Body of pancreas (tissue), 4 donors: ENCODE measurements at regions not wholly inside any gene's neighbourhood (a gene's known extent, or its start where the extent isn't known, plus 50 kb on each side); places are given as distances from the start of the nearest gene placed in this dataset.

ENCODE experiments used
- ATAC-seq: fragments of 150-250 bp; one replicate; pipeline ENCODE4 v1.9.1; 2016
- DNase-seq, 4 donors: peaks; one replicate each; pipeline ENCODE4 v3.0.0-alpha.2; 2019
- H3K27ac ChIP-seq, 4 donors: fragments of 200-600 bp; sonication (generic); 1 replicate in 3 of 4; 2 replicates in 1 of 4; pipeline versions ENCODE4 v1.5.1 to v1.6.1; 2016 to 2019; ENCODE audit warnings: mild to moderate bottlenecking in 1 of 4, mixed read lengths in 1 of 4, moderate library complexity in 1 of 4
- H3K27me3 ChIP-seq, 2 donors: fragments of 200-600 bp; sonication (generic); one replicate each; pipeline ENCODE4 v1.6.0; 2016; ENCODE audit warnings: mild to moderate bottlenecking in 1 of 2
- H3K36me3 ChIP-seq, 2 donors: fragments of 200-600 bp; sonication (generic); replicated peaks in 1 of 2; 2 replicates each; pipeline ENCODE4 v1.5.1; 2016; ENCODE audit warnings: low read depth in 2 of 2; ENCODE audit not compliant: insufficient read depth in 1 of 2
- H3K4me1 ChIP-seq: fragments of 200-600 bp; sonication (generic); one replicate; pipeline ENCODE4 v1.6.0; 2016
- H3K4me3 ChIP-seq, 2 donors: fragments of 200-600 bp; sonication (generic); 1 replicate in 1 of 2; 2 replicates in 1 of 2; pipeline ENCODE4 v1.5.1; 2016 to 2019
- H3K9me3 ChIP-seq, 3 donors: fragments of 200-600 bp; sonication (generic); 1 replicate in 2 of 3; 2 replicates in 1 of 3; pipeline ENCODE4 v1.5.1; 2016
- POLR2A ChIP-seq, 3 donors: fragments of 450-650 bp; IDR thresholded peaks; one replicate each; pipeline ENCODE4 v1.6.1; 2016; ENCODE audit warnings: antibody characterized with exemption in 3 of 3, mild to moderate bottlenecking in 2 of 3
- WGBS, 2 donors: methylation state at CpG; one replicate each; pipeline ENCODE4 v1.1.5; 2017; 5-methylcytosine and 5-hydroxymethylcytosine counted together
- intact Hi-C: fragments of 100-400 bp; cut with DNase I; formaldehyde crosslinking; loops from one replicate; pipeline ENCODE4 v1.15.1; 2023
- TF ChIP-seq, protein P1 (sequence below), 7 experiments: fragments of 450-650 bp in 4 of 7; fragments of 200-600 bp in 3 of 7; sonication (generic) in 3 of 7; IDR thresholded peaks; one replicate each; pipeline ENCODE4 v1.5.1; 2016 to 2019; ENCODE audit warnings: antibody characterized with exemption in 7 of 7

DNA sequence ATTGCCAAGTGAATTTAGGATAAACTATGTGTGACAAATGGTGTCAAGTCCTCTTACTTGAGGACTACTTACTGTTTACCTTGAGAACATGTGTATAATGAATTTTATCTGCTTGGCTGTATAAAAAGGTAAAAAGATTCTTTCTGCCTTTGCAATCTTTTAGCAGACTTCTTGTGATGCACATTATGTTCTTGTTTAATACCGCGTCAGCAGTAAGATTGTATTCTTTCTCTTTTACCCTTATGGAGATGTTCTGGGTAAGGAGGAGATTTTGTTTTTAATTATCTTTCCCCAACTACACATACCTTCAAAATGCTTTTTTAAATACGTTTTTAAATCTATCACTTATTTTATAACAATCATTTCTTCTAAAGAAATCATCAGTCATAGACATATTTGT, 1166.4 kb upstream of the CNTN5 start:
- Histone ChIP-seq H3K27me3 (no peaks in the 10 kb centered on the region), H3K36me3 (no peaks in the 10 kb centered on the region), H3K4me1 (no peaks in the 10 kb centered on the region), H3K4me3 (no peak overlapping the region), H3K9me3 (no peaks in the 10 kb centered on the region), H3K27ac (no peak overlapping the region)
- ATAC-seq (no peak), DNase-seq (no peak)
- 69 to 70% methylated on average over 3 of the region's 3 CpGs for WGBS, 2 donors
- TF ChIP-seq, protein P1, sequence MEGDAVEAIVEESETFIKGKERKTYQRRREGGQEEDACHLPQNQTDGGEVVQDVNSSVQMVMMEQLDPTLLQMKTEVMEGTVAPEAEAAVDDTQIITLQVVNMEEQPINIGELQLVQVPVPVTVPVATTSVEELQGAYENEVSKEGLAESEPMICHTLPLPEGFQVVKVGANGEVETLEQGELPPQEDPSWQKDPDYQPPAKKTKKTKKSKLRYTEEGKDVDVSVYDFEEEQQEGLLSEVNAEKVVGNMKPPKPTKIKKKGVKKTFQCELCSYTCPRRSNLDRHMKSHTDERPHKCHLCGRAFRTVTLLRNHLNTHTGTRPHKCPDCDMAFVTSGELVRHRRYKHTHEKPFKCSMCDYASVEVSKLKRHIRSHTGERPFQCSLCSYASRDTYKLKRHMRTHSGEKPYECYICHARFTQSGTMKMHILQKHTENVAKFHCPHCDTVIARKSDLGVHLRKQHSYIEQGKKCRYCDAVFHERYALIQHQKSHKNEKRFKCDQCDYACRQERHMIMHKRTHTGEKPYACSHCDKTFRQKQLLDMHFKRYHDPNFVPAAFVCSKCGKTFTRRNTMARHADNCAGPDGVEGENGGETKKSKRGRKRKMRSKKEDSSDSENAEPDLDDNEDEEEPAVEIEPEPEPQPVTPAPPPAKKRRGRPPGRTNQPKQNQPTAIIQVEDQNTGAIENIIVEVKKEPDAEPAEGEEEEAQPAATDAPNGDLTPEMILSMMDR (IDR thresholded peaks at IDR 0.05), result no peak
- intact Hi-C loops, result no loop called here

DNA sequence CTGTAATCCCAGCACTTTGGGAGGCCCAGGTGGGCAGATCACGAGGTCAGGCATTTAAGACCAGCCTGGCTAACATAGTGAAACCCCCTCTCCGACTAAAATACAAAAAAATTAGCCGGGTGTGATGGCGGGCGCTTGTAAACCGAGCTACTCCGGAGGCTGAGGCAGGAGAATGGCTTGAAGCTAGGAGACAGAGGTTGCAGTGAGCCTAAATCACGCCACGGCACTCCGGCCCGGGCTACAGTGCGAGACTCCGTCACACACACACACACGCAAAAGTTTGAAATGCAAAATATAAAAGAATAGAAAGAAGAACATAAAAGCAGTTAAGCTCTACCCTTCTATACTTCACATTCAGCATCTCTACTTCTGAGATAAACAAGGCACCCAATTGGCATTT, 1165.9 kb upstream of the CNTN5 start:
- intact Hi-C loops, result no loop called here
- Histone ChIP-seq H3K9me3 (no peaks in the 10 kb centered on the region), H3K27ac (no peak overlapping the region), H3K27me3 (no peaks in the 10 kb centered on the region), H3K4me1 (no peaks in the 10 kb centered on the region), H3K4me3 (no peak overlapping the region), H3K36me3 (no peaks in the 10 kb centered on the region)
- no peak for ATAC-seq
- WGBS, 2 donors, result 77 to 82% methylated on average over 14 of the region's 14 CpGs
- TF ChIP-seq, protein P1 (IDR thresholded peaks at IDR 0.05), result no peak
- TF ChIP-seq POLR2A (IDR thresholded peaks at IDR 0.05), result no peak
- DNase-seq, result no peak

DNA sequence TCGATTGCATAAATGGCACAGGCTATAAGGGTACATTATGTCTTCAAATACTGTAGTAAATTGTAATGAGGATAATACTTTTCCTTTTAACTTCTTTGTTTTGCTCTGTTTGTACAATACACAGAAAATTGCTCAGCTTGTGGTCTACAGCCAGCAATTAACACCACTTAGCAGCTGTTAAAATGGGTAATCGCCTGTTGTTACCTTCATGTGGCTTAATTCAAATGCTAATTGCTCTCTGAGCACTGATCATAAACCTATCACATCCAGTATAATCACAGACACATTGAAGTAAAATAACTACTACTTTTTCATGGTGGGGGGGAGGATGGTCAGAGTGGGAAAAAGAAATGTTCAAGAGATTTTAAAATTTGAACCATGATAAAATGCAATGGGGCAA, 1164.1 kb upstream of the CNTN5 start:
- 28 to 34% methylated on average over 2 of the region's 2 CpGs for WGBS, 2 donors
- Histone ChIP-seq H3K4me1 (no peaks in the 10 kb centered on the region), H3K9me3 (no peaks in the 10 kb centered on the region), H3K4me3 (no peak overlapping the region), H3K27me3 (no peaks in the 10 kb centered on the region), H3K36me3 (no peaks in the 10 kb centered on the region), H3K27ac (no peak overlapping the region)
- intact Hi-C loops, result no loop called here
- ATAC-seq (no peak), DNase-seq (no peak)
- TF ChIP-seq POLR2A (IDR thresholded peaks at IDR 0.05), result no peak
- TF ChIP-seq, protein P1 (IDR thresholded peaks at IDR 0.05), result no peak

DNA sequence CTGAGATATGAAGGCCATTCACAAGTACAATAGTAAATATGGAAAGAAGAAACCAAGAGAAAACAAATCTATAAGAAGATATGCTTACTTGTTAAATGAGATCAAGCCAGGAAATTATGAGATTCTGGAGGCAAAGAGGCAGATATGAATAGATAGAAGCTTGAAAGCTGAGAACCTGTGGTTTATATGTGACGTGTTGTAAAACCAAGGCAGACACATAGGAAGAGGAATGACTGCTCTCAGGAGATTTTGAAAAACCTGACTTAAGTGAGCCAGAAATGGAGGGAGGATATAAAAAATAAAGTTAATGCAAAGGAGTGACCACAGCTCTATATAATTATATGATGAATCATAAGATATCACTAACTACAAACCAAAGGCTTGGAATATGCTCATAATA, 1160.5 kb upstream of the CNTN5 start:
- Histone ChIP-seq H3K27me3 (no peaks in the 10 kb centered on the region), H3K4me3 (no peak overlapping the region), H3K36me3 (no peaks in the 10 kb centered on the region), H3K9me3 (no peaks in the 10 kb centered on the region), H3K27ac (no peak overlapping the region), H3K4me1 (no peaks in the 10 kb centered on the region)
- intact Hi-C loops, result no loop called here
- no peak for TF ChIP-seq POLR2A (IDR thresholded peaks at IDR 0.05)
- TF ChIP-seq, protein P1 (IDR thresholded peaks at IDR 0.05), result no peak
- ATAC-seq (no peak), DNase-seq (no peak)
- WGBS, 2 donors, result 33 to 40% methylated on average over 1 of the region's 1 CpG

DNA sequence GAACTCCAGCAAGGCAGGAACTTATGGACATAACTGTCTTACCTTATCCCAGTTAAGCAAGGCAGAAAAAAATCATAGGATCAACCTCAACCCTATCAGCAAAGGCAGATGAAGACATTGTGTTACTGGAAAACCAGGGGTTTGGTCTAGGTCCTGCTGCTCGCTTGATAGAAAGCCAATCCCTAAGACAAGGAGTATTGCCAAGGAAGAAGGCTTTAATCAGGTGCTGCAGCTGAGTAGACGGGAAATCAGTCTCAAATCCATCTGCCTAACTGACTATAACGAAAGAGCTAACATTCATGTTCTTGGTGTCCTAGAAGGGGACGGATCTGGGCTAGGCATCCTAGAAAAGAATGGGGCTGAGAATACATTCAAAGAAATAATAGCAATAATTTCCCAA, 1158.7 kb upstream of the CNTN5 start:
- no peak for DNase-seq
- H3K27me3 ChIP-seq, result no peaks in the 10 kb centered on the region
- no peaks in the 10 kb centered on the region for H3K4me1 ChIP-seq
- intact Hi-C loops, result no loop called here
- WGBS, 2 donors, result 57 to 68% methylated on average over 4 of the region's 4 CpGs
- no peak for ATAC-seq
- TF ChIP-seq, protein P1 (IDR thresholded peaks at IDR 0.05), result no peak
- TF ChIP-seq POLR2A (IDR thresholded peaks at IDR 0.05), result no peak
- no peak overlapping the region for H3K4me3 ChIP-seq
- H3K36me3 ChIP-seq, result no peaks in the 10 kb centered on the region
- no peak overlapping the region for H3K27ac ChIP-seq
- no peaks in the 10 kb centered on the region for H3K9me3 ChIP-seq
